K562 (cell line): ENCODE measurements at regions not wholly inside any gene's neighbourhood (a gene's known extent, or its start where the extent isn't known, plus 50 kb on each side); places are given as distances from the start of the nearest gene placed in this dataset.

Experiments used
- BACH1 ChIP-seq: fragments of 200-800 bp; sonication (Bioruptor generic); IDR thresholded peaks from 2 replicates; pipeline ENCODE4 v1.6.1; 2016; ENCODE audit warnings: missing genetic modification characterization, missing compliant biosample characterization
- CCNT2 ChIP-seq: IDR thresholded peaks from 2 replicates; pipeline ENCODE4 v1.6.1; 2011; ENCODE audit warnings: borderline replicate concordance, low read depth, mild to moderate bottlenecking, moderate library complexity, mixed read lengths, low read length; ENCODE audit not compliant: insufficient read length; ENCODE audit errors: extremely low read depth
- CREM ChIP-seq: IDR thresholded peaks from 2 replicates; pipeline ENCODE4 v1.6.1; 2014; ENCODE audit warnings: antibody characterized with exemption, low read depth
- ETV1 ChIP-seq: fragments of 450-650 bp; conservative IDR thresholded peaks from 2 replicates; pipeline ENCODE4 v1.6.1; 2016; ENCODE audit warnings: missing genetic modification characterization, control low read depth, low read depth, missing compliant biosample characterization
- MLLT1 ChIP-seq, 2 experiments: fragments of 450-650 bp; IDR thresholded peaks; 2 replicates each; pipeline ENCODE4 v1.6.1; 2016
- NR2C2 ChIP-seq, 2 experiments: fragments of 200-800 bp in 1 of 2; sonication (Bioruptor generic) in 1 of 2; sonication (generic) in 1 of 2; formaldehyde crosslinking in 1 of 2; IDR thresholded peaks; 2 replicates each; pipeline versions ENCODE4 v1.6.1 to v1.8.0; 2016 to 2022; ENCODE audit warnings: mild to moderate bottlenecking in 1 of 2, missing compliant biosample characterization in 1 of 2, missing genetic modification characterization in 1 of 2, missing genetic modification reagents in 1 of 2
- ZNF644 ChIP-seq: fragments of 200-800 bp; sonication (Bioruptor generic); IDR thresholded peaks from 2 replicates; pipeline ENCODE4 v1.6.1; 2016; ENCODE audit warnings: low read depth, missing genetic modification characterization, missing compliant biosample characterization
- ZNF717 ChIP-seq: fragments of 250-450 bp; sonication (Bioruptor Pico); IDR thresholded peaks from 2 replicates; pipeline ENCODE4 v1.5.0; 2021
- ZNF766 ChIP-seq: fragments of 200-800 bp; sonication (Bioruptor generic); conservative IDR thresholded peaks from 2 replicates; pipeline ENCODE4 v1.6.1; 2016; ENCODE audit warnings: missing genetic modification characterization, missing compliant biosample characterization
- TF ChIP-seq, protein P1 (sequence below), 2 experiments: fragments of 450-650 bp in 1 of 2; sonication (generic) in 1 of 2; formaldehyde crosslinking in 1 of 2; IDR thresholded peaks; 2 replicates each; pipeline versions ENCODE4 v1.7.1 to v1.9.0; 2016 to 2022; ENCODE audit warnings: inconsistent platforms in 1 of 2, mild to moderate bottlenecking in 1 of 2, missing genetic modification reagents in 1 of 2
- TF ChIP-seq, protein P2 (sequence below): fragments of 450-650 bp; IDR thresholded peaks from 2 replicates; pipeline ENCODE4 v1.6.1; 2016; ENCODE audit warnings: antibody characterized with exemption
- TF ChIP-seq, protein P3 (sequence below), 2 experiments: fragments of 450-650 bp in 1 of 2; sonication (generic) in 1 of 2; formaldehyde crosslinking in 1 of 2; IDR thresholded peaks in 1 of 2; conservative IDR thresholded peaks in 1 of 2; 2 replicates each; pipeline versions ENCODE4 v1.6.1 to v1.8.1; 2016 to 2023; ENCODE audit warnings: mild to moderate bottlenecking in 2 of 2, moderate library complexity in 2 of 2, inconsistent platforms in 1 of 2, missing genetic modification reagents in 1 of 2

DNA sequence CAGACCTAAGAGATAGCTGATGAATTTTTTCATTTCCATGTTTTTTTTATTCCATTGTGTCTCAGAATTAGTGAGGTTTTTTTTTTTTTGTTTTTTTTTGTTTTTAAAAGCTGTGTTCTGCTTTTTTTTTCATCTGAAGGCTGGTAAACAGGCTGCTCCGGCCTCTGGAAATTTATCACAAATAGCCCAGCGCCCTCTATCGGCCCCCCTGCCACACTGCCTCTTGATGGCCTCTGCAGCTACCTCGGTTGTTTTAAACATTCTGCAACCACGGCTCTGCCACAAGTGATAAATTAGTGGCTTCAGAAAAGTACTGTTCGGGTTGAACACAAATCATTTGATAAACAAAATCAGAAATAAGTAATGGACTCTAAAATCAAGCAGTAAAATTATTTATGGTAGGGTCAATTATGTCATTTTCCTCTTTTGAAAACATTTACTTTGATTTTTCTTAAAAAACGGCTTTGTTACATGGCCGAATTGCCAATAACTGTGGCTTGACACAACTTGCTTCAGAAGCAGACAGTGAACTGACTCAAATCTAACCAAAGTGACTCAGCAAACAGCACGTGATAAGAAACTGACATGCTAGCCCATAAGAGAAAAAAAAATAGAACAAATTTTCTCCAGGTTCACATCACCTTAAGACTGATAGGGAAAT is 87.8 kb downstream of the RSL24D1 start (continued):
- peak; percentile 60; the same call in 1 of the 2 replicates for TF ChIP-seq BACH1 (tag)
- TF ChIP-seq ZNF644 (tag): no peak
- no peak for TF ChIP-seq NR2C2 (CRISPR knock-in tag; IDR thresholded peaks at IDR 0.05)
- TF ChIP-seq NR2C2 (tag; IDR thresholded peaks at IDR 0.05): no peak
- no peak for TF ChIP-seq CREM
- TF ChIP-seq, protein P1, sequence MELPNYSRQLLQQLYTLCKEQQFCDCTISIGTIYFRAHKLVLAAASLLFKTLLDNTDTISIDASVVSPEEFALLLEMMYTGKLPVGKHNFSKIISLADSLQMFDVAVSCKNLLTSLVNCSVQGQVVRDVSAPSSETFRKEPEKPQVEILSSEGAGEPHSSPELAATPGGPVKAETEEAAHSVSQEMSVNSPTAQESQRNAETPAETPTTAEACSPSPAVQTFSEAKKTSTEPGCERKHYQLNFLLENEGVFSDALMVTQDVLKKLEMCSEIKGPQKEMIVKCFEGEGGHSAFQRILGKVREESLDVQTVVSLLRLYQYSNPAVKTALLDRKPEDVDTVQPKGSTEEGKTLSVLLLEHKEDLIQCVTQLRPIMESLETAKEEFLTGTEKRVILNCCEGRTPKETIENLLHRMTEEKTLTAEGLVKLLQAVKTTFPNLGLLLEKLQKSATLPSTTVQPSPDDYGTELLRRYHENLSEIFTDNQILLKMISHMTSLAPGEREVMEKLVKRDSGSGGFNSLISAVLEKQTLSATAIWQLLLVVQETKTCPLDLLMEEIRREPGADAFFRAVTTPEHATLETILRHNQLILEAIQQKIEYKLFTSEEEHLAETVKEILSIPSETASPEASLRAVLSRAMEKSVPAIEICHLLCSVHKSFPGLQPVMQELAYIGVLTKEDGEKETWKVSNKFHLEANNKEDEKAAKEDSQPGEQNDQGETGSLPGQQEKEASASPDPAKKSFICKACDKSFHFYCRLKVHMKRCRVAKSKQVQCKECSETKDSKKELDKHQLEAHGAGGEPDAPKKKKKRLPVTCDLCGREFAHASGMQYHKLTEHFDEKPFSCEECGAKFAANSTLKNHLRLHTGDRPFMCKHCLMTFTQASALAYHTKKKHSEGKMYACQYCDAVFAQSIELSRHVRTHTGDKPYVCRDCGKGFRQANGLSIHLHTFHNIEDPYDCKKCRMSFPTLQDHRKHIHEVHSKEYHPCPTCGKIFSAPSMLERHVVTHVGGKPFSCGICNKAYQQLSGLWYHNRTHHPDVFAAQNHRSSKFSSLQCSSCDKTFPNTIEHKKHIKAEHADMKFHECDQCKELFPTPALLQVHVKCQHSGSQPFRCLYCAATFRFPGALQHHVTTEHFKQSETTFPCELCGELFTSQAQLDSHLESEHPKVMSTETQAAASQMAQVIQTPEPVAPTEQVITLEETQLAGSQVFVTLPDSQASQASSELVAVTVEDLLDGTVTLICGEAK (IDR thresholded peaks at IDR 0.05): no peak
- TF ChIP-seq, protein P1 (CRISPR knock-in tag; IDR thresholded peaks at IDR 0.05): no peak
- TF ChIP-seq MLLT1 (IDR thresholded peaks at IDR 0.05): no peak
- TF ChIP-seq, protein P2, sequence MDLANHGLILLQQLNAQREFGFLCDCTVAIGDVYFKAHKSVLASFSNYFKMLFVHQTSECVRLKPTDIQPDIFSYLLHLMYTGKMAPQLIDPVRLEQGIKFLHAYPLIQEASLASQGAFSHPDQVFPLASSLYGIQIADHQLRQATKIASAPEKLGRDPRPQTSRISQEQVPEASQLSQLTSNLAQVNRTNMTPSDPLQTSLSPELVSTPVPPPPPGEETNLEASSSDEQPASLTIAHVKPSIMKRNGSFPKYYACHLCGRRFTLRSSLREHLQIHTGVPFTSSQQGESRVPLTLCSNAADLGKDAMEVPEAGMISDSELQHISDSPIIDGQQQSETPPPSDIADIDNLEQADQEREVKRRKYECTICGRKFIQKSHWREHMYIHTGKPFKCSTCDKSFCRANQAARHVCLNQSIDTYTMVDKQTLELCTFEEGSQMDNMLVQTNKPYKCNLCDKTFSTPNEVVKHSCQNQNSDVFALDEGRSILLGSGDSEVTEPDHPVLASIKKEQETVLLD: no peak
- TF ChIP-seq ZNF766: no peak
- TF ChIP-seq, protein P3, sequence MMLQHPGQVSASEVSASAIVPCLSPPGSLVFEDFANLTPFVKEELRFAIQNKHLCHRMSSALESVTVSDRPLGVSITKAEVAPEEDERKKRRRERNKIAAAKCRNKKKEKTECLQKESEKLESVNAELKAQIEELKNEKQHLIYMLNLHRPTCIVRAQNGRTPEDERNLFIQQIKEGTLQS (IDR thresholded peaks at IDR 0.05): 0 out of 2 replicates have a peak, but pooled peaks have one; percentile 13
- TF ChIP-seq, protein P3 (CRISPR knock-in tag; conservative IDR thresholded peaks at IDR 0.05): no peak
- no peak for TF ChIP-seq ETV1 (tag)
- no peak for TF ChIP-seq CCNT2
- no peak for TF ChIP-seq ZNF717 (CRISPR knock-in tag)
